ENCODE measurements at regions not wholly inside any gene's neighbourhood (a gene's known extent, or its start where the extent isn't known, plus 50 kb on each side); places are given as distances from the start of the nearest gene placed in this dataset.

GRCh38 chr9:31071606-31072286, 1312.7 kb upstream of the ACO1 start:
- Histone ChIP-seq H3K4me3 (replicated peaks in 1 of 3; ENCODE audit: insufficient read depth in 1 of 3, low read depth in 1 of 3, low read length in 3 of 3) (no peak overlapping the region), H3K9me1 (replicated peaks; ENCODE audit: control insufficient read depth, extremely low read depth, insufficient read depth, low read length) (no peaks in the 10 kb centered on the region), H3K27ac (ENCODE audit: insufficient read depth, low read depth, low read length) (no peak overlapping the region), H4K20me1 (replicated peaks; ENCODE audit: control insufficient read depth, extremely low read depth, insufficient read depth, low read length) (no peaks in the 10 kb centered on the region), H2AFZ (ENCODE audit: low read depth, low read length) (no peak overlapping the region), H3K9ac (replicated peaks; ENCODE audit: extremely low read depth, insufficient read depth, low read length) (no peak overlapping the region), H3K4me2 (ENCODE audit: insufficient read depth, low read length) (no peak overlapping the region), H3K36me3 (ENCODE audit: control insufficient read depth in 2 of 2, extremely low read depth in 1 of 2, insufficient read depth in 2 of 2, low read length in 2 of 2) (no peaks in the 10 kb centered on the region), H3K4me1 (ENCODE audit: control insufficient read depth, extremely low read depth, insufficient read depth, low read length) (no peaks in the 10 kb centered on the region), H3K9me3 (replicated peaks; ENCODE audit: control insufficient read depth, insufficient read depth, low read length) (no peaks in the 10 kb centered on the region), H3K79me2 (ENCODE audit: control insufficient read depth, insufficient read depth, low read length) (no peaks in the 10 kb centered on the region), H3K27me3 (ENCODE audit: control insufficient read depth in 2 of 2, insufficient read depth in 2 of 2, low read length in 2 of 2) (no peaks in the 10 kb centered on the region)
- dilution Hi-C loops (cut with MboI; ENCODE audit: extremely low pct_ligation_motif_present, low sequenced_read_pairs): no loop called here
- ChIA-PET POLR2A (no interaction called here), CTCF (no interaction called here)
- intact Hi-C loops (cut with micrococcal nuclease): no loop called here
- no peak for FAIRE-seq
- TF ChIP-seq CTCF (IDR thresholded peaks at IDR 0.05; ENCODE audit: extremely low read depth in 1 of 2, insufficient read depth in 1 of 2, low read depth in 1 of 2, low read length in 2 of 2) (no peak), JUN (IDR thresholded peaks at IDR 0.05; ENCODE audit: borderline replicate concordance, insufficient read depth, insufficient read length, low read depth) (no peak), MAX (IDR thresholded peaks at IDR 0.05; ENCODE audit: insufficient read depth, insufficient read length) (no peak), EZH2 (IDR thresholded peaks at IDR 0.05; ENCODE audit: borderline replicate concordance, low read depth, low read length, severe bottlenecking) (no peak), GATA2 (IDR thresholded peaks at IDR 0.05; ENCODE audit: insufficient read depth, insufficient read length, low read depth, low read length) (no peak), MYC (IDR thresholded peaks at IDR 0.05; ENCODE audit: low read depth, low read length) (no peak), POLR2AphosphoS5 (IDR thresholded peaks at IDR 0.05; ENCODE audit: insufficient read depth, low read depth, low read length) (no peak), POLR2A (IDR thresholded peaks at IDR 0.05; ENCODE audit: low read depth, low read length) (no peak), FOS (IDR thresholded peaks at IDR 0.05; ENCODE audit: borderline replicate concordance, insufficient read depth, low read length) (no peak)
- no peak for DNase-seq (ENCODE audit: low read depth, low spot score)
- no TSS peak for BruUV-seq (replicated peaks)
